HG03521 (cell line): ENCODE measurements at regions not wholly inside any gene's neighbourhood (a gene's known extent, or its start where the extent isn't known, plus 50 kb on each side); places are given as distances from the start of the nearest gene placed in this dataset.

Source experiments
- ATAC-seq: cut with Tn5 transposase; IDR thresholded peaks from one replicate; pipeline ENCODE4 v1.9.1; 2021; ENCODE audit warnings: mild to moderate bottlenecking, moderate library complexity; ENCODE audit not compliant: unreplicated experiment

DNA sequence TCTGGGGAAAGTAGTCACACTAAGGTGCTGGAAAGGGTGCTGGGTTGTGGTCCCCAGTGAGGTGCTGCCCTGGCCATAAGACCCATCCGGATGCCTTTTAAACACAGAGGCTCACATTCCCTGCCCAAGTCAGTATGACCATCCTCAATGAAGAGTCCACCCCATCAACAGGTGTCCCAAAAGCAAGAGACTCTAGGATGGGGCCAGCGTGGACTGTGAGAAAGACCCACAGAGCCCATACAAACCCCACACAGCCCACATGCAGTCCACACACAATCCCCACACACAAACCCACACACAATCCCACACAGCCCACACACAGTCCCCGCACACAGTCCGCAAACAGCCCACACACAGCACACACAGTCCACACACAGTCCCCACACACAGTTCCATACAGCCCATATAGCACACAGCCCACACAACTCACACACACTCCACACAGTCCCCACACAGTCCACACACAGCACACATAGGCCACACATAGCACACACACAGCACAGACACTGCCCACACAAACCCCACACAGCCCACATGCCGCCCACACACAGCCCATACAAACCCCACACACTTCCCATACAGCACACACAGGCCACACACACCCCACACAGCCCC lies 241.4 kb upstream of the SALL3 start:
- ATAC-seq, result no peak

DNA sequence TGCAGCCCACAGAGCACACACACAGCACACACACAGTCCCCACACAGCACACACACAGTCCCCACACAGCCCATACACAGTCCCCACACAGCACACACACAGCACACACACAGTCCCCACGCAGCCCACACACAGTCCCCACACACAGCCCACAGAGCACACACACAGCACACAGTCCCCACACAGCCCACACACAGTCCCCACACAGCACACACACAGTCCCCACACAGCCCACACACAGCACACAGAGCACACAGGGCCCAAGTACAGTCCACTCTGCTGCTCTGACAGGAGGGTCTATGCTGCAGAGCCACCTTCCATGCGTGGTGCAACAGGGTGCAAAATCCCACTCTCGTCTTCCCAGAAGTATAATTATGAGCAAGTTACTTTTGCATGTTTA lies 240.5 kb upstream of the SALL3 start:
- ATAC-seq, result no peak

DNA sequence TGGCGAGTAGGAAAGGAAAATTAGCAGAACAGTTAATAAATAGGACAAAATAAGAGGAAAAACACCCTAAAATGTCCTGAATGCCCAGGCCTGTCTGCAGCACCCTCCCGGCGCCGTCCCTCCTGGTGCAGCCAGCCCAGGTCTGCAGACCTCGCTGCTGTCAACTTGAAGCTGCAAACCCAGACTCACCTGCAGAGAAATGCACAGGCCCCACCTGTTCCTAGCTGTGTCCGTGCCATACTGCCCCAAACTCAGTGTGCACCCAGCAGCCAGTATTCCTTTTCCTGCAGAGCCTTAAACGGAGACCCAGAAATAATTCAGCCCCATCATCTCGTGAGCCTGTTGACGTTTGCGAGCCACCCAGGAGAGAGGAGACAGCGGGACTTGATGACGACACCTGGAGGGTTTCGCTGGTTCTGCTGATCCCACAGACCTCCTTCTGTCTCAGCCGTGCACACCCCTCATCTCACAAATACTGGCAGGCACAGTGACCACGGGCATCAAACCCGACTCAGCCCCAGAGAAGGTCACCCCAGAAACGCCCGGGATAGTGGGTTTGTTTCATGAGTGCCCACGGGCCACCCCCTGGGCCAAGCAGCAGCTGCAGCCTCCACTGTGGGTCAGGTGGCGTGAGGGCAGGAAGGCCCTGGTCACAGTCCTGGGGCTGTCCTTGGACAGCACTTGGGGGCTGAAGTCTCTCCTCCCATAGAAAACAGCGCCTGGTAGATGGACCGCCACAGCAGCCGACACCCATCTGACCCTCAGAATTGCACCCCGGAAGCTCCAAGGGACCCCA lies 239.5 kb upstream of the SALL3 start:
- ATAC-seq, result no peak

DNA sequence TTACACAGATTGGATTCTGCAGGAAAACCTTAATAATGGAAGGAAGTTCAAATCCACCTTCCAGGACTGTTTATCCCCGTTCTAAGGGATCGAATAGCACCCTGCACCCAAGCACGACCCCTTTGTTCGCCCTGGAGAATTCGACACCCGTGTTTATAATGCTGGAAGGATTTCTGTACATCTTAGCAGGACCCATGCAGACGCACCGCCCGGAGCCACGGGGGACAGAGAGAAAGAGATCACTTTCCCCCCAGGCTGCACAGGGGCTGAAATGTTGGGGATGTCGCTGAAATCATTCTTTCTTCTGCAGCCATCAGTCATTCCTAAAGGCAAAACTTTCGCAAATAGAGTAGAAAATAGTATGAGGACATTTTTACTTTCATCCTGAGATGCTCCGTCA lies 238.7 kb upstream of the SALL3 start:
- ATAC-seq, result no peak

DNA sequence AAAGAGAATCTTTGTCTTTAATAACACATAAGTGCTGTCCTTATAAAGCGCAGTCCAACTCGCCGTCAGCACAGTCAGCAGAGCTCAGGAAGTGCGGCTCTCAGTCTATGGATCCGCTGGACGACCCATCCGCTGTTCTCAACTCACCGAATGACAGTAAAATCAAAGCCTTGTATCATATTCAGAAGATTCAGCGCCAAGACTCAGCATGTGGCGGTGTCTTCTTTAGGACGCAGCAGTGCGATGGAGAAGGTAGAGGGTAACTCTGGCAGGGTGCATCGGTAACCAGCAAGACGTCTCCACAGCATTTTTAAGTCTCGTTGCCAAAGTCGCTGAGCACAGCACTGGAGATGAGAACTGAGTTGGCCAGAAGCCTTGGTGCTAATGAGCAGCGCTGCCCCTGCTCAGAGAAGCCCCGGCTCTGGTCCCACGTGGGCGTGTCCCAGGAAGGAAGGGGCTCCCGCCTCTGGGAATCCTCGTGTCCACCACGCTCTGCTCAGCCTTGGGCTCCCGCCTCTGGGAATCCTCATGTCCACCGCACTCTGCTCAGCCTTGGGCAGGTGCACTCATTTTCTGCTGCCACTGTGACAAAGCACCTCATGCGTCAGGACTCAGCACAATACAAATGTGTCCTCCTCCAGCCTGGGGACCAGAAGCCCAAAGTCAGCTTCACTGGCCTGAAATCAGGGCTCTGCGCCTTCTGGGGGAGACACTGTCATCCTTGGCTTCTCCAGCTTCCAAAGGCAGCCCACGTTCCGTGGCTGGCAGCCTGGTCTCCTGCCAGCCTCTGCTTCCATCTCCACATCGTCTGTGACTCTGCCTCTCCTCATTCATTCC lies 238.0 kb upstream of the SALL3 start:
- ATAC-seq, result no peak

DNA sequence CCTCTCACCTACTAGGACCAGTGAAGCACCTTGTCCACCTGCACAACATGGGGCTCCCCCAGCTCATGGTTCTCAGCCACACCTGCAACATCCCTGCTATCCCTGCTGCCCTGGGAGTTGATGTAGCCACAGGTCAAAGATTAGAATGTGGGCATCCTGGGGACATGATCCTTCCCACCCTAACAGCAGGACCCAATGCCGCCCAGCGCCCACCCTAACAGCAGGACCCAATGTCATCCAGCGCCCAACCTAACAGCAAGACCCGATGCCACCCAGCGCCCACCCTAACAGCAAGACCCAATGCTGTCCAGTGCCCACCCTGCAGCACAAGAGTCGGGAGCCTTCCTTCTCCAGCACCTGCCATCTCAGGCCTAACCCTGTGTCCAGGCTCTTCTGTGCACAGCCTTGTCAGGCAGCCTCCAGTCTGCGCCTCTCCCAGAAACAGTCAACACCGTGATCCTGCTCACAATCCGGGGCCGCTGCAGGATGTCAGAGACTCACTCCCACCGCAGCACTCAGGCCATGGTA lies 237.3 kb upstream of the SALL3 start:
- ATAC-seq, result no peak

DNA sequence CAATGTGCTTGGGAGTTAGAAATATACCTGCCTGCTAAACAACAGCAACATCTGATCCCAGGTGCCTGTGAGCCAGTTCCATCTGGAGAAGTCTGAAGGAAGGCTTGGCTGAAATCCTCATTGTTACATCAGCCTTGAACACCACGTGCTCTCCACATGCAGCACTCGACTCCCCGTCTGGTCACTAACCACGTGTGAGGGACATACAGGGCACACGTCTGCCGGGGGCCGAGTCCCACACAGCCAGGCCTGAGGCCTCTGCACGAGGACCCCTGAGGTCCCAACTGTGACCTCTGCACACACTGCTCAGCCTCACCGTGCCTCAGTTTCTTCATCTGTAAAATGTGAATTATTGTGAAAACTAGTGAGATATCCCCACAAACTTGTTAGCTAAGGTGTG lies 236.5 kb upstream of the SALL3 start:
- ATAC-seq, result no peak

DNA sequence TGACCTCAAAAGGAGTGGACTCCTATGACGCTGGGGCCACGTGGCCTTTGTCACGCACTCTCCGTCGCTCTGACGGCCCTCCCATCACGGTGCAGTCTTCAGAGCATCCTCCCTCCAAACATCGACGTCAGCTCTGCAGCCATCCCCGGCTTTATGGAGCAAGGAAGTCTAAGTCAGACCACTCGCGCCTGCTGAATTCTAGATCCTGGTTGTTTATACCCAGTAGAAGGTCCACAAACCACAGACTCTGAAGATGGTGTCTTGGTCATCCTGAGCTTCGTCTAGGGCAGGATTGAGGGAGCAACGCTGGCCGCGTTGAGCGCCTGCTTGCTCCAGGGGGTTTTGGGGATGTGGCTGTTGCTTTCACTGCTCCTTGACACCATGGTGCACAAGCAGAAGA lies 228.0 kb upstream of the SALL3 start:
- no peak for ATAC-seq

DNA sequence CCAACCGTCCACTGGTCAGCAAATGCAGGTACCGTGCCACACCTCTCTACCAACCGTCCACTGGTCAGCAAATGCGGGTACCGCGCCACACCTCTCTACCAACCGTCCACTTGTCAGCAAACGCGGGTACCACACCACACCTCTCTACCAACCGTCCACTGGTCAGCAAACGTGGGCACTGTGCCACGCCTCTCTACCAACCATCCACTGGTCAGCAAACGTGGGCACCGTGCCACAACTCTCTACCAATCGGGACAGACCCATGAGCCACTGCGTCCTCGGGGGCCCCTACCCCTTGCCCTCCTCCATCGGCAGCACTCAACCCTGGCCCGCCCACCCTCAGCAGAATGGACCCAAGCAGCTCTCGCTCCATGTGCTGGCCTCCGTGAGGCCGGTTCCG lies 226.4 kb upstream of the SALL3 start:
- no peak for ATAC-seq

DNA sequence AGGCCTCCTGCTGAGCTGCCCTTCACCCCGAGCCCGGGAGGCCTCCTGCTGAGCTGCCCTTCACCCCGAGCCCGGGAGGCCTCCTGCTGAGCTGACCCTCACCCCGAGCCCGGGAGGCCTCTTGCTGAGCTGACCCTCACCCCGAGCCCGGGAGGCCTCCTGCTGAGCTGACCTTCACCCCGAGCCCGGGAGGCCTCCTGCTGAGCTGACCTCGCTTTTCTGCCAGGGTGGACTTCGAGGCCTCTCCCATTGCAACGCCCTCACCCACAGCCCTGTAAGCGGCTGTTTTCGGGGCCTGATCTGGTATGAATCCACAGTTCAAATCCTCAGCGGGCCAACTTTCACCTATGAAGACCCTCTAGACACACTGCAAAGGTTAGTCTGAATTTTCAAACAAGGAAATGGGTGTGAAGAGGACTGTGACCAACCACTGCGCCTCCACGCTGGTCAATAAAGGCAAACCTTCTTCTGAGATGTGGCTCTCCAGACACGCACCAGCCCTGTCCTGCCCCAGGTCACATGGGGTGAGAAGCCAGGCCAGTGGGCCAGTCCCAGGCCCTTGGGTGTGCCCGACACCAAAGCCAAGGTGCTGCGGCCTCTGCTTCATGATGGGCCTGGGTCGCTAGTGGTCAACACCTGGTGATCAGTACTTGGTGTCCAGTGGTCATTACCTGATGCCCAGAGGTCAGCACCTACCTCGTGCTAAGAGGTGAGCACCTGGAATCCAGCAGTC lies 225.1 kb upstream of the SALL3 start:
- ATAC-seq, result no peak

DNA sequence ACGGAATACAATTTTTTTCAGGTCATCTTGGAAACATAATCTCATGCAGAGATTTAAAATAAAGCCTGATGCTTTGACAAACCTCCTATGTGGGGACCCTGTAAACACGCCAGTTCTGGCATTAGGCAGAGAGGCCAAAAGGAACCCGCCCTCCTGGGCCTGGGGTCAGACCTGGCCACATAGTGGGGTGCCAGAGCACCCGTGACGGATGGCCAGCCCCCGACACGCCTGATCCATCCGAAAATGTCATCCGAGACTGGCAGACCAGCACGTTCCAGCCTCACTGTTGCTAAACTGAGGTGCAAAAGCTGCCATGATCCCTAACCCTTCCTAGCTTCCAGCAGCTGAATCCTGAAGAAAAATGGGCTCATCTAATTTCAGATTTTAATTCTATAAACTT lies 222.6 kb upstream of the SALL3 start:
- ATAC-seq, result no peak

DNA sequence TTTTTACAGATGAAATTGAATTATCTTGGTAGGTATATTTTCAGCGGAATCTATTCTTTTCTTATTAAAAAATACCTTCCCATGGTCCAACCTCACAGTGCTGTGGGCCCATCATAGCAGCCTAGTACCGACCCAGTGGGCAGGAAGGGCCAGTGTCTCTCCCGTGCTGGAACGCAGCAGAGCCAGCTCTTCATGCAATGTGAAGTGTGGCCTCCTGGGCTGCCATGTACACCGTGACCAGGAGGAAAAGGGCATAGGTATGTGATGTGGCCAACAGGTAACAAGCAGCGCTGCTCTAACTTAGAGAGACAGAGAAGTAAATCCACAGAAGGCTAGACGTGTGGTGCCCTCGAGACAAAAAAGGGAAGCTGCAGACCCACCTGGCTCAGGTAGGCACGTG lies 221.1 kb upstream of the SALL3 start:
- ATAC-seq, result no peak

DNA sequence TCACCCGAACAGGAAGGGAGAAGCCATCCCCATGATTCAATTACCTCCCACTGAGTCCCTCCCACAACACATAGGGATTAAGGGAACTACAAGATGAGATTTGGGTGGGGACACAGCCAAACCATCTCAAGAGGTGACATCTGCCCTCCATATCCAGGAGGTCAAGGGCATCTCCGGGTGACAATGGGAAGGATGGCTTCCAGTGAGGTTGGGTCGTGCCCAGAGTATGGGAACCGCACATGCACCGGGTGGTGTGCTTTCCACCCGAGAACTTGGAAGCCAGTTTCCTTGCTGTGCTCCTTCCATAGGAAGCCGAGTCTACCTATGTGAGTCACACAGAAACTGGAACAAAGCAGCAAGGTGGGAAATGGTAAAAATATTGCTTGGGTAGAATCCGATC lies 216.9 kb upstream of the SALL3 start:
- ATAC-seq, result no peak

DNA sequence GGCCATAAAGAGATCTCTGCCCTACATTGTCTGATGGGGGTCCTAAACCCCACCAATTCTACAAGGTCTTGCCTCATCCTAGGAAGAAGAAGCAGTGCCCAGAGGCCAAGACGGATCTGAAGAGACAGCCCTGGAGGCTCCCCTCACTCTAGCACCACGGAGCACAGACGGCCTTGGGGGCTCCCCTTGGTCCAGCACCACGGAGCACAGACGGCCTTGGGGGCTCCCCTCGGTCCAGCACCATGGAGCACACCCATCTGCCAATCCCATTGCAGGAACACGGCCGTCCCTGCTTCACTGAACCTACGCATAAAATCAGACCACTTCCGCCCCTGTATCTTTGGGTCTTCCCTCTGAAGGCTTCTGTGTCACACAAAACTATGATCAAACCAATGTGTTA lies 215.1 kb upstream of the SALL3 start:
- no peak for ATAC-seq

DNA sequence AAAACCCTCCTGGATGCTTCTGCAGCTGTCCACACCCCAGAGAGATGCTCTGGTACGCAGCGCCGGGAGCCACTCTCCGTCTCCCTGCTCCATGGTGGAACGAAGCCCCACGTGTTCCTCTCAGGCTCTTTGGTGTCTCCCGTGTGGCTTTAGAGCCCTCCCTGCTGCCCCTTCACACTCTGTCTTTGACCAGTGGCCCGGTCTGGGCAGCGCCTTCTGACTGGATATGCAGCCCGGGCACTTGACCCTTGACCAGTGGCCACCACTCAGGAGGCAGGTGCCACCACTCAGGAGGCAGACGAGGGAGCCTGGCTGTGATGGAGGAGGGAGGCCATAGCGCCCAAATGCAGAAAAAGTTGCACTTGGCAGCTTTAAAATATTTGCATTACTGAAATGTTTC lies 214.5 kb upstream of the SALL3 start:
- no peak for ATAC-seq

DNA sequence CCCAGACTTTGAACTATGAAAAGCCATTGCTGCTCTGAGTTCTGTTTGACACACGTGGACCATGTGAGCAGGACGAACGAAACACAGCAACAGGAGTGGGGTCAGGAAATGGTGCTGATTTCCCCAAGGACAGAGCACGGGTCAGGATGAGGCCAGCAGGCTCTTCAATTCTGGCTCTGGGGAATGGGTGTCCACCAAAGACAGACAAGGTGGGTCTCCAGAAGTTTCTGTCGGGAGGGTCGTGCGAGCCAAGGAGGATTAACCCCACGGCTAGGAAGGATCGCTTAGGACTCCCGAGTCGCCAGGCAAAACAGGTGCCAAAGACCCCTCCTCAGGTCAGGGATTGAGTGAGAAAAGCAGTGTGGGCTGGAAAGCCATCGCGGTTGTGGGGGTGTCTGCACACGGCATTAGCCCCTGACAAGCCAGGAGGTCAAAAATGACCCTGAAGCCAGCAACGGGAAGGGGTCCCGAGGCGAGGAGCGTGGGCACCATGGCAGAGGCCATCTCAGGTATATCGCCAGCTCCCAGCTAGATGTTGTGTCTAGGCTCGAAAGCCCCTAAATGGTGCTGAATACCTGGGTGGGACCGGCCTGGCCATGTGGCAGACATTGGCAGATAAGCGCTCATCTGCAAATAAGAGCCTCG lies 213.9 kb upstream of the SALL3 start:
- ATAC-seq, result no peak

DNA sequence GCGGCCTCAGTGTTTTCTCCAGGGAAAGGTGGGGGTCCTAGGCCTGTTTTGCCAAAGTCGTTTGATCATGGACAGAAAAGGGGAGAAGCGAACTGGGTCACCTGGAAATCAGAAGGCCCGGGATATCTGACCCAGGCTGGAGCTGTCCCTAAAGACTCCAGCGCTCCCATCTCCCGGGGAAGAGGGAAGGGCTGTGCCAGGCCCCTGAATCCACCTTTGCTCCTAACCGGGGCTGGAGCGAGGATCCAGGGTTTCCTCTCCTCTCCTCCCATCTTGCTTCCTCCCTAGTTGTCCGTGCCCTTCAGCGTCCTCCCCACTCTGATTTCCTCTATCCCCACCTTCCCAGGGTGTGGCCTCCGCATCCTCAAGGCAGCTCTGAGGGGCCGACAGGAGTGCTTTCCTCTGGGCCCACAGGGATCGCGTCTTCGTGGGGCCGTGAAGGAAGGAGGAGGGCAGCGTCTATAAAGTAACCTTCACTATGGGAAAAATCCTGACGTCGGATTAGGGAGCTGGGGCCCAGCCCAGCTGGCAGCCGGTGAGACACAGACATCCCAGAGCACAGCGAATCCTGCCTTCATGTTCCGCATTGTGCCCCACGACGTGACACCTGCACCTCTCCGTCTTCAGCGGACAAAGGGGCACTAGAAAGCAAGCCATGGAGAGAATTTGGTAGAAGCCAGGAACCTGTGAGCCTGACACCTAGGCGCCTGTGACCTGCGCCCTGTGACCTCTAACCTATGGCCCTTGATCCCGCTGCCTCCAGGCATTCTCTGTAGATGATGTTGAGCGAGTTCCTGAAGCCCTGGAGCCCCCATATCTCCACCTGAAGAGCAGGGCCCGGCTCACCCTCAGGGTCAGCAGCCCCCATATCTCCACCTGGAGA lies 212.7 kb upstream of the SALL3 start:
- ATAC-seq, result no peak

DNA sequence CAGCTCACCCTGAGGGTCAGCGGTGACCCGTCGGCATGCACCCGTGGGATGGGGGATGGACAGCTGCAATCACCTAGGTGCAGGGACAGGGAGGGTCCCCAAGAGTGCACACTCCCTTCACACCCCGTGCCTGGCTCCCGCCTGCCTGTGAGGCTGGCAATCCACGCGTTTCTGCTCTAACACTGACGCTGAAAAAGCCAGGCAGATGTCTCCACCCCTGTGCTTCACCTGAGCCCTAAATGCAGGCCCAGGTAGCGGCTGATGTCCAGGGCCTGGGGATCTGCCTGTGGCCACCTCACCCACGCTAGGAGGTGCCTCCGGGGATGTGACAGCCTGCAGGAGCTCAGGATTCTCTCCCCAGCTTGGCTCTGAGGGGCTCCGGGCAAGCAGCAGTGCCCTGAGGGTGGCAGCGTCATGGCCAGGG lies 212.0 kb upstream of the SALL3 start:
- ATAC-seq, result no peak

DNA sequence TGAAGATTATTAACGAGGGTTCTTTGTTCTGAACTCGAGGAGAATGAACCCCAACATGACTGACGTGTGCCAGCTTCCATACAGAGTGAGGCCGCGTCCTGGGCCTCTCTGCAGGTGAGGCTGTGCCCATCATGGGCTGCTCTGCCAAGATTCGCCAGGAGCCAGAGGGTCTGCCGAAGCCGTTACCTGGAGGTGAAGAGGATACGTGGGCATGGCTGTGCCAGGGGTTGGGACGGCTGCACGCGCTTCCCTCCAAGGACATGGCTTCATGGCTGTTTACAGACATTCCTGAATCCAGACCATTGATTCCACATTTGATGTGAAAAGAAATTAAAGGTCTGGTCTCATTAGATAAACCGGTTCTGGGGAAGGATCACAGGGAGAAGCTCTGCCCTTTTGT lies 211.4 kb upstream of the SALL3 start:
- ATAC-seq, result no peak
